Omental fat pad (tissue), 3 donors: ENCODE measurements at regions not wholly inside any gene's neighbourhood (a gene's known extent, or its start where the extent isn't known, plus 50 kb on each side); places are given as distances from the start of the nearest gene placed in this dataset.
"Not testable (repeated sequence)": the region's sequence is repeated elsewhere in the genome, so short reads cannot be mapped to it uniquely, and the experiment has no call there.

Source experiments
- ATAC-seq: fragments of 150-250 bp; one replicate; pipeline ENCODE4 v1.9.1; 2016; ENCODE audit warnings: mild to moderate bottlenecking, moderate library complexity; ENCODE audit not compliant: low FRiP score
- DNase-seq: peaks from one replicate; pipeline ENCODE4 v3.0.0-alpha.2; 2019; ENCODE audit warnings: low spot score
- TF ChIP-seq, protein P1 (sequence below), 3 donors: fragments of 450-650 bp; IDR thresholded peaks; one replicate each; pipeline ENCODE4 v1.5.1; 2016 to 2017; ENCODE audit warnings: antibody characterized with exemption in 3 of 3, mild to moderate bottlenecking in 3 of 3, moderate library complexity in 2 of 3

DNA sequence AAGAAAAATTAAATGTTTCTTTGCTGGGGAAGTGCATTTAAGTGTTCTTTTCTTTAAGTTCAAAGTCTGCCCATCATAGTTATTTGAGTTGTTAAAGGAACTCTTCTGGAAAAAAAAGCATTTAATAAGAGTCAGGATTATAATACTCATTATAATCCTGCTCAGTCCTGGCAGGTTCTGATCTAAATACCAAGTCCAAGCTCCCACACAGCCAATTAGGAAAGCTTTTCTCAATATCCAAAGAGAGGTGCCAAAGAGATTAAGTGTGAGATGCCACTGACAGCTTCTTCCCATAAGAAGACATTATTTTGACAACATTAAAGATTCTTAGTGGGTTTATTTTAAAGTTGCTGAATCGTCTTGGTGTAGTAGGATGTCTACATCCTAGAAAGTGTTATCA is 235.2 kb upstream of the DAB2 start:
- TF ChIP-seq, protein P1, sequence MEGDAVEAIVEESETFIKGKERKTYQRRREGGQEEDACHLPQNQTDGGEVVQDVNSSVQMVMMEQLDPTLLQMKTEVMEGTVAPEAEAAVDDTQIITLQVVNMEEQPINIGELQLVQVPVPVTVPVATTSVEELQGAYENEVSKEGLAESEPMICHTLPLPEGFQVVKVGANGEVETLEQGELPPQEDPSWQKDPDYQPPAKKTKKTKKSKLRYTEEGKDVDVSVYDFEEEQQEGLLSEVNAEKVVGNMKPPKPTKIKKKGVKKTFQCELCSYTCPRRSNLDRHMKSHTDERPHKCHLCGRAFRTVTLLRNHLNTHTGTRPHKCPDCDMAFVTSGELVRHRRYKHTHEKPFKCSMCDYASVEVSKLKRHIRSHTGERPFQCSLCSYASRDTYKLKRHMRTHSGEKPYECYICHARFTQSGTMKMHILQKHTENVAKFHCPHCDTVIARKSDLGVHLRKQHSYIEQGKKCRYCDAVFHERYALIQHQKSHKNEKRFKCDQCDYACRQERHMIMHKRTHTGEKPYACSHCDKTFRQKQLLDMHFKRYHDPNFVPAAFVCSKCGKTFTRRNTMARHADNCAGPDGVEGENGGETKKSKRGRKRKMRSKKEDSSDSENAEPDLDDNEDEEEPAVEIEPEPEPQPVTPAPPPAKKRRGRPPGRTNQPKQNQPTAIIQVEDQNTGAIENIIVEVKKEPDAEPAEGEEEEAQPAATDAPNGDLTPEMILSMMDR (IDR thresholded peaks at IDR 0.05): no peak
- ATAC-seq: no peak
- no peak for DNase-seq

DNA sequence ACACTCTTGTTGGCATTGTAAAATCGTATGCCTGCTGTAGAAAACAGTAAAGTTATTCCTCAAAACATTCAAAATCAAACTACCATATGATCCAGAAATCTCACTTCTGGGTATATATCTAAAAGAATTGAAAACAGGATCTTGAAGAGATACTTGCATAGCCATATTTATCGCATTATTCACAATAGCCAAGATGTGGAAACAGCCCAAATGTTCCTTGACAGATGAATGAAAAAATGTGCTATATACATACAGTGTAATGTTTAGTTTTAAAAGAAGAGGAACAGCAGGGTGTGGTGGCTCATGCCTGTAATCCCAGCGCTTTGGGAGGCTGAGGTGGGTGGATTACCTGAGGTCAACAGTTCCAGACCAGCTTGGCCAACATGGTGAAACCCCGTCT is 234.1 kb upstream of the DAB2 start:
- TF ChIP-seq, protein P1 (IDR thresholded peaks at IDR 0.05): no peak
- no peak for ATAC-seq
- DNase-seq: no peak

DNA sequence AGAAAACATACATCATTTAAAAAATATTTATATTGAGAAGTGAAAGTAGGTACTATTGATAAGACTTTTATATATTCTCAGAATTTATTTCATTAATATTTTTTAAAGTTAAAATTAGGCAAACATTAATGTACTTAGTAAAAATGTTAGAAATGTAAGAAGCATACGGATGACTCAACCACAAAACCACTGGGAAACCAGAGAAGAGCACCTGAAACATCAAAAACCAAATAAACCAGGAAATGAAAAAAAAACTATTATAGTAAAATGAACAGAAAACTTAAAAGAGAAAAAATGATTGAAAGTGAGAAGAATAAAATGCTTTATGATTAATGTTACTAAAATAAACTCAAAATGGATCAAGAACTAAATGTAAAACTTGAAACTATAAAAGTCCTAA is 233.2 kb upstream of the DAB2 start:
- TF ChIP-seq, protein P1 (IDR thresholded peaks at IDR 0.05): no peak
- ATAC-seq: no peak
- no peak for DNase-seq

DNA sequence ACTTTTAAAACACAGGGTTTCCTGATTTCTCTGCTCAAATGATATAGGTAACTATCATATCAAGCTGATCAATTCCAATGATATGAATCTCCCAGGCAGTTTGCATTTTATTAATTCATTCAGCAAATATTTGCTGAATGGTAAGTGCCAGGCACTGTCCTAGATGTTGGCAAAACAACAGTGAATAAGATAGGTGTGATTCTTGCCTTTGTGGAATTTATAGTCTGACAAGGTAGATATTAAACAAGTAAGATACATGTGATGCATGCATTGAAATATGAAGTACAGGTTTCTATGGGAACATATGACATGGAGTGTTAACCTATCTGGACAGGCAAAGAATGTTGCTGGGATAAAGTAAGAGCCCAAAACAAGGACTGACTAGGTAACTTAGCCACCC is 231.8 kb upstream of the DAB2 start:
- DNase-seq (no peak), ATAC-seq (no peak)
- TF ChIP-seq, protein P1 (IDR thresholded peaks at IDR 0.05): no peak

DNA sequence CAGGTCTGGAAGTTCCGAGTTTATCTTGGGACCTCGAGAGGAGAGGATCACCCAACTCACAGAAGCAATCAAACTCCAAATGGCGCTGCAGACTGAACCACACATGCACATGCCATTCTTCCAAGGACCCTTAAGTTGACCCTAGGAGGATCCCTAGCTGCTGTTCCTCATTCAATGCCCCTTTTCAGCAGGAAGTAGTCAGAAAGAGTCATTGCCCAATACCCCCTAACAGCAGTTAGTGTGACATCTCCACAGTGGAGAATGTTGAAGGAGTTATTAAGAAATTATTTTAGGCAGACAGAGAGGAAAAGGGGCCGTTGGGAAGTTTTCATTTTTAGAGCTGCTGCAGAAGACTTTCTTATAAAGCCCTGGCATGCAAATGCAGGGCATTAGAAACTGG is 229.9 kb upstream of the DAB2 start:
- no peak for DNase-seq
- TF ChIP-seq, protein P1 (IDR thresholded peaks at IDR 0.05): no peak

DNA sequence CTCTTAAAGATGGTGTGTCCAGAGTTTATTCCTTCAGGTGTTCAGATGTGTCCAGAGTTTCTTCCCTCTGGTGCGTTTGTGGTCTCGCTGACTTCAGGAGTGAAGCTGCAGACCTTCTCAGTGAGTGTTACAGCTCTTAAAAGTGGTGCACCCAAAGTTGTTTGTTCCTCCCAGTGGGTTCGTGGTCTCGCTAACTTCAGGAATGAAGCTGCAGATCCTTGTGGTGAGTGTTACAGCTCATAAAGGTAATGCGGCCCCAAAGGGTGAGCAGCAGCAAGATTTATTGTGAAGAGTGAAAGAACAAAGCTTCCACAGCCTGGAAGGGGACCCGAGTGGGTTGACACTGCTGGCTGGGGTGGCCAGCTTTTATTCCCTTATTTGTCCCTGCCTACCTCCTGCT is 227.7 kb upstream of the DAB2 start:
- not testable (repeated sequence) for ATAC-seq, DNase-seq

More for the DNA sequence above, 229.9 kb upstream of the DAB2 start:
- ATAC-seq: no peak

DNA sequence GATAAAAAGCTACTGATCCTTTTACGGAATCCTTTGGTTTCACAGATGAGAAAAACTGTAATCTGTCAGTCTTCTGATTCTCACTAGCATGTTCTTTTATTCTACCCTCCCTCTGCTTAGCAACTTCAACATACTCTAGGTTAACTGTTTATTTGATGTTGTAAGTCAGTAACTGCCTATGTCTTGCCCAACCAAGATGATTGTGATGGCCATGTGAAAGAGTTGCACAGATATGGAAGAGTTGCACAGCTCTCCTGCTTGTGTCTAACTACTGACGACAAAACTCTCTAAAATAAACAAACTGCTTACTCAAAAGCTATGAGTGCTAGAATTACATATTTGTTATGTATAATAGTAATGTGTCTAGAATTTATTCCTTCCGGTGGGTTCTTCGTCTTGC is 227.3 kb upstream of the DAB2 start:
- TF ChIP-seq, protein P1 (IDR thresholded peaks at IDR 0.05): no peak
- DNase-seq (no peak), ATAC-seq (no peak)
